ENCODE measurements at regions not wholly inside any gene's neighbourhood (a gene's known extent, or its start where the extent isn't known, plus 50 kb on each side); places are given as distances from the start of the nearest gene placed in this dataset.

DNA sequence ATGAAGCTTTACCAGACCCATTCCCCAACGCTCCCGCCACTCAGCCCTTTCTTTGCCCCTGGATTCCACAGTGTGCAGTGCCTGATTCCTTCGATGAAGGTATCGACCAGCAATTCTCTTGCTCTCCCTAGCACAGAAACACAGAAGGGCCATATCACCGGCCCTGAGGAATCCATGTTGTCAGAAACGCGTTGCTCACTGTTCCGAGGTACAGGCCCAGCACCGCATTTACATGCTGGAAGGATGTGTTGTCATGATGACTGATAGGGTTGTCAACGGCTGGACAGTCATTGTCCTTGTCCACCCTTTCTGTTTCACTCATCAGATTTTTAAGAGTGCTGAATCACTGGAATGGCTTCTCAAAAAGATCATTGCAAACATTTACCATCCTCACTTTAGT, 57.2 kb upstream of the GPR6 start (continued):
- TF ChIP-seq, protein P1, sequence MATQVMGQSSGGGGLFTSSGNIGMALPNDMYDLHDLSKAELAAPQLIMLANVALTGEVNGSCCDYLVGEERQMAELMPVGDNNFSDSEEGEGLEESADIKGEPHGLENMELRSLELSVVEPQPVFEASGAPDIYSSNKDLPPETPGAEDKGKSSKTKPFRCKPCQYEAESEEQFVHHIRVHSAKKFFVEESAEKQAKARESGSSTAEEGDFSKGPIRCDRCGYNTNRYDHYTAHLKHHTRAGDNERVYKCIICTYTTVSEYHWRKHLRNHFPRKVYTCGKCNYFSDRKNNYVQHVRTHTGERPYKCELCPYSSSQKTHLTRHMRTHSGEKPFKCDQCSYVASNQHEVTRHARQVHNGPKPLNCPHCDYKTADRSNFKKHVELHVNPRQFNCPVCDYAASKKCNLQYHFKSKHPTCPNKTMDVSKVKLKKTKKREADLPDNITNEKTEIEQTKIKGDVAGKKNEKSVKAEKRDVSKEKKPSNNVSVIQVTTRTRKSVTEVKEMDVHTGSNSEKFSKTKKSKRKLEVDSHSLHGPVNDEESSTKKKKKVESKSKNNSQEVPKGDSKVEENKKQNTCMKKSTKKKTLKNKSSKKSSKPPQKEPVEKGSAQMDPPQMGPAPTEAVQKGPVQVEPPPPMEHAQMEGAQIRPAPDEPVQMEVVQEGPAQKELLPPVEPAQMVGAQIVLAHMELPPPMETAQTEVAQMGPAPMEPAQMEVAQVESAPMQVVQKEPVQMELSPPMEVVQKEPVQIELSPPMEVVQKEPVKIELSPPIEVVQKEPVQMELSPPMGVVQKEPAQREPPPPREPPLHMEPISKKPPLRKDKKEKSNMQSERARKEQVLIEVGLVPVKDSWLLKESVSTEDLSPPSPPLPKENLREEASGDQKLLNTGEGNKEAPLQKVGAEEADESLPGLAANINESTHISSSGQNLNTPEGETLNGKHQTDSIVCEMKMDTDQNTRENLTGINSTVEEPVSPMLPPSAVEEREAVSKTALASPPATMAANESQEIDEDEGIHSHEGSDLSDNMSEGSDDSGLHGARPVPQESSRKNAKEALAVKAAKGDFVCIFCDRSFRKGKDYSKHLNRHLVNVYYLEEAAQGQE (IDR thresholded peaks at IDR 0.05; ENCODE audit: unreplicated experiment): no peak
- TF ChIP-seq CREB1 (CRISPR knock-in tag; IDR thresholded peaks at IDR 0.05; ENCODE audit: low read depth) (no peak), EZH2 (IDR thresholded peaks at IDR 0.05; ENCODE audit: low read depth, unreplicated experiment) (no peak), JUNB (IDR thresholded peaks at IDR 0.05; ENCODE audit: unreplicated experiment) (no peak)
- TF ChIP-seq, protein P2, sequence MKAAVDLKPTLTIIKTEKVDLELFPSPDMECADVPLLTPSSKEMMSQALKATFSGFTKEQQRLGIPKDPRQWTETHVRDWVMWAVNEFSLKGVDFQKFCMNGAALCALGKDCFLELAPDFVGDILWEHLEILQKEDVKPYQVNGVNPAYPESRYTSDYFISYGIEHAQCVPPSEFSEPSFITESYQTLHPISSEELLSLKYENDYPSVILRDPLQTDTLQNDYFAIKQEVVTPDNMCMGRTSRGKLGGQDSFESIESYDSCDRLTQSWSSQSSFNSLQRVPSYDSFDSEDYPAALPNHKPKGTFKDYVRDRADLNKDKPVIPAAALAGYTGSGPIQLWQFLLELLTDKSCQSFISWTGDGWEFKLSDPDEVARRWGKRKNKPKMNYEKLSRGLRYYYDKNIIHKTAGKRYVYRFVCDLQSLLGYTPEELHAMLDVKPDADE (IDR thresholded peaks at IDR 0.05): no peak
- TF ChIP-seq, protein P3, sequence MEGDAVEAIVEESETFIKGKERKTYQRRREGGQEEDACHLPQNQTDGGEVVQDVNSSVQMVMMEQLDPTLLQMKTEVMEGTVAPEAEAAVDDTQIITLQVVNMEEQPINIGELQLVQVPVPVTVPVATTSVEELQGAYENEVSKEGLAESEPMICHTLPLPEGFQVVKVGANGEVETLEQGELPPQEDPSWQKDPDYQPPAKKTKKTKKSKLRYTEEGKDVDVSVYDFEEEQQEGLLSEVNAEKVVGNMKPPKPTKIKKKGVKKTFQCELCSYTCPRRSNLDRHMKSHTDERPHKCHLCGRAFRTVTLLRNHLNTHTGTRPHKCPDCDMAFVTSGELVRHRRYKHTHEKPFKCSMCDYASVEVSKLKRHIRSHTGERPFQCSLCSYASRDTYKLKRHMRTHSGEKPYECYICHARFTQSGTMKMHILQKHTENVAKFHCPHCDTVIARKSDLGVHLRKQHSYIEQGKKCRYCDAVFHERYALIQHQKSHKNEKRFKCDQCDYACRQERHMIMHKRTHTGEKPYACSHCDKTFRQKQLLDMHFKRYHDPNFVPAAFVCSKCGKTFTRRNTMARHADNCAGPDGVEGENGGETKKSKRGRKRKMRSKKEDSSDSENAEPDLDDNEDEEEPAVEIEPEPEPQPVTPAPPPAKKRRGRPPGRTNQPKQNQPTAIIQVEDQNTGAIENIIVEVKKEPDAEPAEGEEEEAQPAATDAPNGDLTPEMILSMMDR (conservative IDR thresholded peaks at IDR 0.05; ENCODE audit: low read depth in 2 of 2): no peak

DNA sequence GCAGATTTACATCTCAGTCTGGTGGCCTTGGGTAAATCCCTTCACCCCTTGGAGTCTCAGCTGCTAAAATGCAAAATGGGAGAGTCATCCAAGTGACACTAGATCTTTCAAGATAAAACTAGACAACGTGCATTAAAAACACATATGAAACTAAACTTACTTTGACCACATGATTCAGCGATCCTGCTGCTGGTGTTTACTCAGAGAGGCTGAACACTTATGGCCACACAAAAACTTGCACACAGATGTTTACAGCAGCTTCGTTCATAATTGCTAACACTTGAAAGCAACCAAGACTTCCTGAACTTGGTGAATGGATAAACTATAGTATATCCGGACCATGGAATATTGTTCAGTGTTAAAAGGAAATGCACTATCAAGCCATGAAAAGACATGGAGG, 55.3 kb upstream of the GPR6 start:
- Histone ChIP-seq H3K4me1 (ENCODE audit: insufficient read depth) (no peaks in the 10 kb centered on the region), H2AFZ (0 out of 2 replicates have a peak overlapping the region, but pooled peaks have one; percentile 52), H3K4me3 (no peak overlapping the region), H3K79me2 (replicated peaks; ENCODE audit: insufficient read depth) (no peaks in the 10 kb centered on the region), H3K27ac (ENCODE audit: low read depth) (no peak overlapping the region), H3K27me3 (ENCODE audit: insufficient read depth) (no peaks in the 10 kb centered on the region), H4K20me1 (replicated peaks; ENCODE audit: insufficient read depth) (no peaks in the 10 kb centered on the region), H3K4me2 (no peak overlapping the region), H3K9me2 (ENCODE audit: insufficient read depth) (0 out of 2 replicates have a peak, but pooled peaks cover 2% of the 10 kb centered on the region), H3F3A (replicated peaks; ENCODE audit: low read depth) (no peaks in the 10 kb centered on the region), H3K36me3 (ENCODE audit: insufficient read depth) (no peaks in the 10 kb centered on the region)
- Mint-ChIP-seq H3K4me1 (peaks cover 6% of the 10 kb centered on the region; the same call in 2 of the 3 replicates), H3K9me3 (no peaks in the 10 kb centered on the region), H3K36me3 (ENCODE audit: low read depth) (no peaks in the 10 kb centered on the region), H3K27ac (no peak overlapping the region), H3K4me3 (no peak overlapping the region), H3K27me3 (ENCODE audit: insufficient read depth, low read depth, poor library complexity) (peaks cover 4% of the 10 kb centered on the region)
- DNase-seq (ENCODE audit: low spot score): no peak
- no peak for ATAC-seq
- TF ChIP-seq STAT1 (IDR thresholded peaks at IDR 0.05; ENCODE audit: unreplicated experiment) (no peak), JUNB (IDR thresholded peaks at IDR 0.05; ENCODE audit: unreplicated experiment) (no peak), CREB1 (CRISPR knock-in tag; IDR thresholded peaks at IDR 0.05; ENCODE audit: low read depth) (no peak), EZH2 (IDR thresholded peaks at IDR 0.05; ENCODE audit: low read depth, unreplicated experiment) (no peak), NANOG (IDR thresholded peaks at IDR 0.05; ENCODE audit: borderline replicate concordance) (no peak), EZH2phosphoT487 (IDR thresholded peaks at IDR 0.05; ENCODE audit: unreplicated experiment) (no peak)
- TF ChIP-seq, protein P2 (IDR thresholded peaks at IDR 0.05): no peak
- TF ChIP-seq, protein P3 (conservative IDR thresholded peaks at IDR 0.05; ENCODE audit: low read depth in 2 of 2): no peak

Data from GM23338 (cell line).